Gastrocnemius medialis (tissue), 4 donors: ENCODE measurements at regions not wholly inside any gene's neighbourhood (a gene's known extent, or its start where the extent isn't known, plus 50 kb on each side); places are given as distances from the start of the nearest gene placed in this dataset.

ENCODE experiments used
- POLR2A ChIP-seq, 2 donors: fragments of 450-650 bp; IDR thresholded peaks; one replicate each; pipeline ENCODE4 v1.6.1; 2017; ENCODE audit warnings: antibody characterized with exemption in 2 of 2, mild to moderate bottlenecking in 2 of 2, moderate library complexity in 2 of 2
- TF ChIP-seq, protein P1 (sequence below), 5 experiments: fragments of 450-650 bp in 3 of 5; fragments of 200-600 bp in 2 of 5; sonication (generic) in 2 of 5; IDR thresholded peaks in 4 of 5; conservative IDR thresholded peaks in 1 of 5; 1 replicate in 4 of 5; 2 replicates in 1 of 5; pipeline ENCODE4 v1.5.1; 2016 to 2019; ENCODE audit warnings: antibody characterized with exemption in 5 of 5, mild to moderate bottlenecking in 3 of 5, moderate library complexity in 3 of 5

DNA sequence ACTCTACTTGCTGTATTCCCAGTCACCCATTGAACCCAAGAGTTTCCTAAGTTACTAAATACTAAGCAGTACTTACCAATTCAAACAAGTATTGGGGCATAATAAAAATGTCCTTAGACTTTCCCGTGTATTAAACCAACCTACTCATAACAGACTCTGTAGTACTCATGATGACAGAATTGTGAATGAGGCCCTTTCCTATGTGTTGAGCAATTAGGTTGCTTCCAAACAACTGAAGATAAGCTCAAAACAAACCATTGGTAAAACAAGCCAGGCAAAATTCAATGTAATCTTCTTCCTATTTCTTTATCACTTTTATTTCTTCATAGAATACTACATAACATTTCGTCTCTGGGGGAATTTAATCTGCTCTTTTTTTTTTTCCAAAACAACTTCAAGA lies 106.5 kb upstream of the ANK3 start:
- TF ChIP-seq, protein P1, sequence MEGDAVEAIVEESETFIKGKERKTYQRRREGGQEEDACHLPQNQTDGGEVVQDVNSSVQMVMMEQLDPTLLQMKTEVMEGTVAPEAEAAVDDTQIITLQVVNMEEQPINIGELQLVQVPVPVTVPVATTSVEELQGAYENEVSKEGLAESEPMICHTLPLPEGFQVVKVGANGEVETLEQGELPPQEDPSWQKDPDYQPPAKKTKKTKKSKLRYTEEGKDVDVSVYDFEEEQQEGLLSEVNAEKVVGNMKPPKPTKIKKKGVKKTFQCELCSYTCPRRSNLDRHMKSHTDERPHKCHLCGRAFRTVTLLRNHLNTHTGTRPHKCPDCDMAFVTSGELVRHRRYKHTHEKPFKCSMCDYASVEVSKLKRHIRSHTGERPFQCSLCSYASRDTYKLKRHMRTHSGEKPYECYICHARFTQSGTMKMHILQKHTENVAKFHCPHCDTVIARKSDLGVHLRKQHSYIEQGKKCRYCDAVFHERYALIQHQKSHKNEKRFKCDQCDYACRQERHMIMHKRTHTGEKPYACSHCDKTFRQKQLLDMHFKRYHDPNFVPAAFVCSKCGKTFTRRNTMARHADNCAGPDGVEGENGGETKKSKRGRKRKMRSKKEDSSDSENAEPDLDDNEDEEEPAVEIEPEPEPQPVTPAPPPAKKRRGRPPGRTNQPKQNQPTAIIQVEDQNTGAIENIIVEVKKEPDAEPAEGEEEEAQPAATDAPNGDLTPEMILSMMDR (IDR thresholded peaks at IDR 0.05 in 4 of 5, conservative IDR thresholded peaks at IDR 0.05 in 1 of 5): no peak
- no peak for TF ChIP-seq POLR2A (IDR thresholded peaks at IDR 0.05)
